ENCODE measurements at regions not wholly inside any gene's neighbourhood (a gene's known extent, or its start where the extent isn't known, plus 50 kb on each side); places are given as distances from the start of the nearest gene placed in this dataset.

- TF ChIP-seq, protein P1, sequence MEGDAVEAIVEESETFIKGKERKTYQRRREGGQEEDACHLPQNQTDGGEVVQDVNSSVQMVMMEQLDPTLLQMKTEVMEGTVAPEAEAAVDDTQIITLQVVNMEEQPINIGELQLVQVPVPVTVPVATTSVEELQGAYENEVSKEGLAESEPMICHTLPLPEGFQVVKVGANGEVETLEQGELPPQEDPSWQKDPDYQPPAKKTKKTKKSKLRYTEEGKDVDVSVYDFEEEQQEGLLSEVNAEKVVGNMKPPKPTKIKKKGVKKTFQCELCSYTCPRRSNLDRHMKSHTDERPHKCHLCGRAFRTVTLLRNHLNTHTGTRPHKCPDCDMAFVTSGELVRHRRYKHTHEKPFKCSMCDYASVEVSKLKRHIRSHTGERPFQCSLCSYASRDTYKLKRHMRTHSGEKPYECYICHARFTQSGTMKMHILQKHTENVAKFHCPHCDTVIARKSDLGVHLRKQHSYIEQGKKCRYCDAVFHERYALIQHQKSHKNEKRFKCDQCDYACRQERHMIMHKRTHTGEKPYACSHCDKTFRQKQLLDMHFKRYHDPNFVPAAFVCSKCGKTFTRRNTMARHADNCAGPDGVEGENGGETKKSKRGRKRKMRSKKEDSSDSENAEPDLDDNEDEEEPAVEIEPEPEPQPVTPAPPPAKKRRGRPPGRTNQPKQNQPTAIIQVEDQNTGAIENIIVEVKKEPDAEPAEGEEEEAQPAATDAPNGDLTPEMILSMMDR (conservative IDR thresholded peaks at IDR 0.05), result no peak
- TF ChIP-seq ZFX (IDR thresholded peaks at IDR 0.05), result no peak
Measured at GRCh38 chr20:23147647-23147963, 61.5 kb upstream of the CD93 start.
